CD4-positive, alpha-beta T cell treated with Interleukin-1 beta for 1 hour (primary cell): ENCODE measurements at regions not wholly inside any gene's neighbourhood (a gene's known extent, or its start where the extent isn't known, plus 50 kb on each side); places are given as distances from the start of the nearest gene placed in this dataset.
"Not testable (repeated sequence)": the region's sequence is repeated elsewhere in the genome, so short reads cannot be mapped to it uniquely, and the experiment has no call there.

Experiments used
- DNase-seq, 2 donors: peaks; one replicate each; pipeline ENCODE4 v3.0.0-alpha.2; 2020 to 2022

DNA sequence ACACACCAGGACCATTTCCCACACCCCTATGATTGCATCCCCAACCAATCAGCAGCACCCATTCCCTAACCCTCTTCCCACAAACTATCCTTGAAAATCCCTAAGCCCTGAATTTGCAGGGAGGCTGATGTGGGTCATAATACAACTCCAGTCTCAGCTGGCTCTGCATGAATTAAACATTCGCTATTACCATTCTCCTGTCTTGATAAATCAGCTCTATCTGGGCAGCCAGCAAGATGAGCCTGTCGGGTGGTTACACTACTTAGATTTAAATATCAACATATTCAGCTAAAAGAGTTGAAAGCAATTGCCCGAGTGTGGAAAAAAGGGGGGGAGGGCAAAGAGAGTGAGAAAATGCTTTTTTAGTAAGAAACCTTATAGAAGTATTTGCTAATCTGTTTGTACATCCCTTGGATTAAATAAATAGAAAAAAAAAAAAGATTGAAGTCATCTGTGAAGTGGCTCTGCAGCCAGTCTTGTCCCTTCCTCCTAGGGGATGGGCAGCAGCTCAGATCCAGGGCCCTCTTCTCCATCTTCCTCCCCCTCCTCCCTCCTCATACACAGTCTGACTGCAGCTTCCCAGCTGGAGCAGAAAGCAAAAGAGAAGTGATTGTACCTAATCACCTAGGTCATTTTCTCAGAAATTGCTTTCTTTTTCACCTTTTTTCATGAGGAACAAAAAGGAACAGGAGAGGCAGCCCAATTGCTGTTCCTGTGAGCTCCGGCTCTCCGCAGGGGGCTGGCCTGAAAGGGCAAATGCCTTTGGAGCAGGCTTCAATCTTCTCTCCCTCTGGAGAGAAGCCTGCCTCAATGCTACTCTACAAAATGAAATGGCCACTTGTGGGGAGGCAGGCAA is 356.6 kb upstream of the SULF2 start:
- DNase-seq: no peak

DNA sequence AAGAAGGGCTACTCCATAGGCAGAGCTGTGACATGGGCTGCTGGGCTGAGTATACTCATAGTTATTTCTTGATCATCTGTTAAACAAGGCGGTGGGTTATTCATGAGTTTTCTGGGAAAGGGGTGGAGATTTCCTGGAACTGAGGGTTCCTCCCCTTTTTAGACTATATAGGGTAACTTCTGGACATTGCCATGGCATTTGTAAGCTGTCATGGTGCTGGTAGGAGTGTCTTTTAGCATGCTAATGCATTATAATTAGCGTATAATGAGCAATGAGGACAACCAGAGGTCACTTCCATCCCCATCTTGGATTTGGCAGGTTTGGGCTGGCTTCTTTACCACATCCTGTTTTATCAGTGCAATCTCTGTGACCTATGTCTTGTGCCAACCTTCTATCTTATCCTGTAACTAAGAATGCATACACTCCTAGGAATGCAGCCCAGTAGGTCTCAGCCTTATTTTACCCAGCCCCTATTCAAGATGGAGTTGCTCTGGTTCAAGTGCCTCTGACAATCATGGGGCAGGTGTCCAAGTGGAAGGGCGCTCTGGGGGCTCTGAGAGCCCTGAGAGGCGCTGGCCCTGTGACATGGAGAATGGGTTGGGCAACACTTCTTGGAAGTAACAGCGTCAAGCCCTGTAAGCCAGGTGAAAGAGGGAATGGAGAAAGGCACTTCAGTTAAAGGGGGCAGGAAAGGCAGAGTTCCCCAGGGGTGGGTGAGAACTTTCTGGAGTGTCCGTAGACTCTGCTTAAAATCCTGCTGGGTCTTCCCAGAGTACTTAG is 354.2 kb upstream of the SULF2 start:
- DNase-seq: no peak

GRCh38 chr20:48132834-48133233 is 347.6 kb upstream of the SULF2 start:
- no peak for DNase-seq

DNA sequence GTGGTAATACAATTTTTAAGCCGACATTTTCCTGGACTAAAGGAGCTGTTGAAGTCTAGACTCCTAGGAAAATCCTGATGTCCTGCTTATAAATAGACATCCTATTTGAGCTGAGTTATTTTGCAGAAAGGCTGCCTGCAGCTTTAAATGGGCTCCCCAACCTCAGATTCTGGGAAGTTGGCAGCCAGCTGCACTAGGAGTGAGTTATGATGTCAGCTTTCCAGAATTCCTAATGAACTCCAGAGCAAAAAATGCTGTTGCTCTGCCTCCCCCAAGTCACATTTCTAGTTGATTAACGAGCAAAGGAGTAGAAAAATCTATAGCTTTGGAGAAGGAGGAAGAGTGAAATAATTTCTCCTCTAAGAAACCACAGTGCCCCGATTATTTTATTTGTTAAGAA is 346.3 kb upstream of the SULF2 start:
- DNase-seq: no peak

DNA sequence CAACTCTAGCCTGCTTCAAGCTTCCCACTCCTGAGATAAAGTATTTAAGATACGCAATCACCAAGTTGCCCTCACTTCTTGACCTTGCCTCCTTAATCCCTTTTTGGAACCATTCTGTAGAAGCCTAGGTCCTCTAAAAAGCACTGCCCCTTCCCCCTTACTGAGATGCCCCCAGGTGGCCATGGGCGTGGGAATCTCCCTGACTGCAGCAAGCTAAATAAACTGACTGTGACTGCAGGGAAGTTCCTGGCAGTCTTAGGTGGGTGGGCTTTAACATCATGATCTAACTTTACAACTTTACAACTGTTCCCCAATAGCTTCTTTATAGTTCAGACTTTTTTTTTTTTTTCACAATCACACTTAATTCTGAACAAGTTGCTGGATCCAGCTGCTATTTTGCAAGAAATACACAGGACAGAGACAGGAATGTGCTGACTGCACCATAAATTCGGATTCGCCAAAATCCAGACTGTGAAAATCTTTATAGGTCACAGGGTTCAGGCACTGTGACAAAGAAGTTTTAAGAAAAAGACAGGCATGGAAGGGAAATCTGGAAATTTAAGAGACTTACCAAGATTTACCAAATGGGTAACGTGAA is 344.2 kb upstream of the SULF2 start:
- no peak for DNase-seq

GRCh38 chr20:48128436-48128835 is 343.2 kb upstream of the SULF2 start:
- DNase-seq: no peak

DNA sequence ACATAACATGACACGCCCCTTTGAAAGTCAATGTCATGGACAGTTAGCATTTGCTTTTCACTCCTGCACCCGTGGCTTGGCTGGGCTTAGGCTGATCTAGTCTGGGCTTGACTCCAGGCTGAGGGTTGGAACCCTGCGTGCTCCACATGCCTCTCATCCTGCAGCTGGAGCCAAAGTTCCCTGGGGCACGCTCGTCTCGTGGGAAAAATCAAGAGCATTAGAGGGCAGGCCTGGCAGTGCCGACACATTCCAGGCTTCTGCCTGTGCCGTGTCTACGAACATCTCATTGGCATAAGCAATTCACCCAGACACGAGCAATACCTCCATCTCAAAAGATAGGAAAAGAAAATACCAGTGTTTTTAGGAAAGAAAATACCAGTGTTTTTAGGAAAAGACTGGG is 342.7 kb upstream of the SULF2 start:
- not testable (repeated sequence) for DNase-seq

GRCh38 chr20:48127133-48127532 is 341.9 kb upstream of the SULF2 start:
- not testable (repeated sequence) for DNase-seq

DNA sequence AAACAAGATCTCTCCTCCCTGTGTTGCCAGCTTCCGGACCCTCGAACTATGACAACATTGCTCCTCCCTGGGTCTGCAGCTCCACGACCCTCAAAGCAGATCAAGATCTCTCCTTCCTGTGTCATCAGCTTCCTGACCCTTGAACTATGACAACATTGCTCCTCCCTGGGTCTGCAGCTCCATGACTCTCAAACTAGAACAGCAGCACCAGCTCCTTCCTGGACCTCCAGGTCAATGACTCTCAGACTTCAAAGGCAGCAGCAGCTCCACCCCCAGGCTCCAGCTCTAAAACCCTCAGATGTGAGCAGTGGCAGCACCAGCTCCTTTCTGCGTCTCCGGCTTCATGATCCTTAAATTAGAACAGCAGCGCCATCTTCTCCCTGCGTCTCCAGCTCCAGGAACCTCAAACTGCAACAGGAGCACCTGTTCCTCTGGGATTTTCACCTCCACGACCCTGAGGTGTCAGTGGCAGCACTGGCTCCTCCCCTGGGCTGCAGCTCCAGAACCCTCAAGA is 341.0 kb upstream of the SULF2 start:
- DNase-seq: no peak

DNA sequence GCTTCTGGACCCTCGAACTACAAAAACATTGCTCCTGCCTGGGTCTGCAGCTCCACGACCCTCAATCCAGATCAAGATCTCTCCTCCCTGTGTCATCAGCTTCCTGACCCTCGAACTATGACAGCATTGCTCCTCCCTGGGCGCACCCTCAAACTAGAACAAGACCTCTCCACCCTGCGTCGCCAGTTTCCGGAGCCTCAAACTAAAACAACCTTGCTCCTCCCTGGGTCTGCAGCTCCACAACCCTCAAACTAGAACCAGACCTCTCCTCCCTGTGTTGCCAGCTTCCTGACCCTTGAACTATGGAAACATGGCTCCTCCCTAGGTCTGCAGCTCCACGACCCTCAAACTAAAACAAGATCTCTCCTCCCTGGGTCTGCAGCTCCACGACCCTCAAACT is 339.7 kb upstream of the SULF2 start:
- DNase-seq: no peak

GRCh38 chr20:48124181-48124782 is 339.0 kb upstream of the SULF2 start:
- DNase-seq: no peak

GRCh38 chr20:48120120-48120519 is 334.8 kb upstream of the SULF2 start:
- DNase-seq: no peak

DNA sequence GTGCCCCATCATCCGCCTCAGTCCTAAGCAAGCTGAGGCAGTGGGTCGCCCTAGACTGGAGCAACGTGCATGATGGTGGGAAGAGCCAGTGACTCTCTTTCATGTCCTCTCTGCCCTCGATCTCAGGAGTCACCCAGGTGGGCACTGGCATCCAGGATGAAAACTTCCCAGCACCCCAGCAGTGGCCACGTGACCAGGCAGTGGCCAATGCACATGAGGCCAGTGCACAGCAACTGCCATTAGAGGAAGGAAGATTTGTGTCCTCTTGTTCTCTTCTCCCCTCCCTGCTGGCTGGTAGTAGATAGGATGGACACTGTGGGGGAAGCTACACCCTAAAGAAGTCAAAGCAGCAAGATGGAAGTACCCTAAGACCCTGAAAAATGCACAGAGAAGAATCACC is 334.1 kb upstream of the SULF2 start:
- DNase-seq: not testable (repeated sequence)

- no peak for DNase-seq
These were observed 330.2 kb upstream of the SULF2 start for GRCh38 chr20:48115502-48115901.

DNA sequence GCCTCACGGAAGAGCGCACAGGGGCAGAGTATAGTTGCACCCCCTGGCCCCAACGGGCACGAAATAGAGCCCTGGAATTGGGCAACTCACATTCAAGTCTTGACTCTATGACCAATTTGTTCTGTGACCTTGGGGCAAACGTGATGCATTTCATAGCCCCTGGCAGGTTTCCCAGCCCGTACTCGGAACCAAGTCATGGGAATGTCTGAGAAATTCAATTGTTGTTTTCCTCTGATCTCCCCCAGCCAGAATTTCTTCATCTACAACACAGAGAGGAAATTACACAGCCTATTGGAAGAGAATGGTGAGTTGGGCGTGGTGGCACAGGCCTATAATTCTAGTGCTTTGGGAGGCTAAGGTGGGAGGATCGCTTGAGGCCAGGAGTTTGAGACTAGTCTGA is 322.3 kb upstream of the SULF2 start:
- DNase-seq: no peak

- DNase-seq: no peak
These were observed 321.1 kb upstream of the SULF2 start for GRCh38 chr20:48106428-48106827.

DNA sequence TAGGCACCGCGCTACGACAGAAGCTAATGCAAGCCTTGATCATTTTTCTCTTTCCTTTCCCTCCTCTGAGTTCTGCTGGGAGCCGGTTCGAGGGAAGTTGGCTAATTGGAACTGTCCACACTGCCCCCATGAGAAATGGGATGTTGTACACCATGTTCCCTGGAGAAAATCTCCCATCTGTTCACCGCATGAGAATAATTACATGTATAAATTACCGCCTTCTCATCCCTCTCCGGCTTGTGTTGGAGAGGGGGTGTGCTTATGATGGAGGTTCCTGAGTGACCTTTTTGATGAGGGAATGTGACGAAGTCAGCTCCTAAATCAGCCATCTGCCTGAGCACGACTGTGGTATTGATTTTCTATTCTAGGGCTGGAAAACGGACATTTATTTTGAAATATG is 320.2 kb upstream of the SULF2 start:
- no peak for DNase-seq

DNA sequence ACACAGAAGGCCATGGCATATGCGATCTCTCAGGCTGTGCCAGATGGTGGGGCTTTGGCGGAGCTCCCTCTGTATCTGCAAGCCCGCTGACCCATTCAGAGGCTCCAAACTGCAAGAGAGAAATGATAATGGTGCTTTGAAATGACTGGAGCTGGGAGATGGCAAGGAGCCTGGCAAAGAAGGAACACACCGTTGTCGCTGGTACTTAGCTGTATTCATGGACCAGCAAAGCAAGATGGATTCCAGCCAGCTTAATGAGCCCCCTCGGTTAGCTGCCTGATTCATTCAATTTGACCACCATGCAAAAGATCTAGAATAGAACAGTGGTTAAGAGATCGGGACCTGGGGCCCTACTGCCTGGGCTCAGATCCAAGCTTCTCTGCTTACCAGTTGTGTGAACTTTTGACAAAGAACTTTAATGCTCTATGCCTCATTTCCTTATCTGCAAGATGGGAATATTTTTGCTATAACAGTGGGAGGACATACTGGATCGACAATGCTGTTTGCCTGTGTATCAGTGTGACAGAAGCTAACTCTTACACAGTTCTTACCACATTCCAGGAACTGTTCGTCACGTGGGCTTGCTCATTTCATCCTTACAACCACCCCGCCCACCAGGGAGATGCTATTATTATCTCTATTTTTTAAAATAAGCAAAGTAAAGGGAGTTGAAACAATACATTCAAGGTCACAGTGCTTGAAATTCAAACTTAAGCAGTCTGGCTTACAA is 317.8 kb upstream of the SULF2 start:
- DNase-seq: no peak

GRCh38 chr20:48102076-48102787 is 317.0 kb upstream of the SULF2 start:
- no peak for DNase-seq

- DNase-seq: no peak
These were observed 315.2 kb upstream of the SULF2 start for GRCh38 chr20:48100483-48100882.

- no peak for DNase-seq
These were observed 313.6 kb upstream of the SULF2 start for GRCh38 chr20:48098866-48099265.

DNA sequence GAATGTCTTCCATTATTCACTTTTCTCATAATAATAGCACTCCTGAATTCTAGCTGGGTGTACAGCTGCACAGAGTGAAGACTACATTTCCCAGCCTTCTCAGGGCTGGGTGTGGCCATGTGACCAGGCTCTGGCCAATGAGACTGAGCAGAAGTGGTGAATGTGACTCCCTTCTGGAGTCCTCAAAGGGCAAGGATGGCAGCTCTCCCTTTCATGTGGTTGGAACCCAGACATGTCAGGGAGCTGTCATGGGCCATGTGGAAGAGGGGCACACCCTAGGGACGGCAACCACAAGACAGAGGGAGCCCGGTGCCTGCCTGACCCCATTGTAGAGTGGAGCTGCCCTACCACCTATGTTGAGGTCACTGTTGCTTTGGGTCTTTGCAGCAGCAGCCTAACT is 312.8 kb upstream of the SULF2 start:
- DNase-seq: no peak
